Tibial artery (tissue), 4 donors: ENCODE measurements at regions not wholly inside any gene's neighbourhood (a gene's known extent, or its start where the extent isn't known, plus 50 kb on each side); places are given as distances from the start of the nearest gene placed in this dataset.

Experiments
- DNase-seq, 2 donors: peaks; one replicate each; pipeline ENCODE4 v3.0.0-alpha.2; 2019
- H3K27ac ChIP-seq, 2 donors: fragments of 200-600 bp; sonication (generic) in 1 of 2; 1 replicate in 1 of 2; 2 replicates in 1 of 2; pipeline ENCODE4 v1.5.1; 2018 to 2019; ENCODE audit warnings: mild to moderate bottlenecking in 1 of 2
- H3K27me3 ChIP-seq, 2 donors: fragments of 200-600 bp; sonication (generic) in 1 of 2; one replicate each; pipeline versions ENCODE4 v1.5.1 to v1.6.0; 2016 to 2019
- H3K36me3 ChIP-seq, 3 donors: fragments of 200-600 bp; sonication (generic) in 2 of 3; one replicate each; pipeline ENCODE4 v1.5.1; 2016 to 2019; ENCODE audit warnings: mild to moderate bottlenecking in 2 of 3
- H3K4me1 ChIP-seq, 4 donors: fragments of 200-600 bp; sonication (generic) in 2 of 4; 1 replicate in 3 of 4; 2 replicates in 1 of 4; pipeline ENCODE4 v1.5.1; 2016 to 2019
- H3K4me3 ChIP-seq, 2 donors: fragments of 200-600 bp; sonication (generic) in 1 of 2; 1 replicate in 1 of 2; 2 replicates in 1 of 2; pipeline ENCODE4 v1.5.1; 2018 to 2019; ENCODE audit warnings: mild to moderate bottlenecking in 2 of 2
- H3K9me3 ChIP-seq, 3 donors: fragments of 200-600 bp; sonication (generic) in 1 of 3; one replicate each; pipeline ENCODE4 v1.5.1; 2016 to 2019
- CTCF ChIP-seq, 2 experiments: fragments of 200-600 bp in 1 of 2; fragments of 450-650 bp in 1 of 2; IDR thresholded peaks; one replicate each; pipeline ENCODE4 v1.5.1; 2017 to 2019; ENCODE audit warnings: antibody characterized with exemption in 2 of 2, mild to moderate bottlenecking in 1 of 2, moderate library complexity in 1 of 2
- intact Hi-C: fragments of 100-400 bp; cut with DNase I; formaldehyde crosslinking; loops from one replicate; pipeline ENCODE4 v1.15.0; 2023; ENCODE audit warnings: low total_unique reads

- no peaks in the 10 kb centered on the region for H3K27me3 ChIP-seq
- intact Hi-C loops: no loop called here
- H3K9me3 ChIP-seq: peaks cover 0 to 6% (median 0%) of the 10 kb centered on the region in 3 donors
- no peak overlapping the region for H3K27ac ChIP-seq
- no peak overlapping the region for H3K4me3 ChIP-seq
- TF ChIP-seq CTCF (IDR thresholded peaks at IDR 0.05): no peak
- DNase-seq: no peak
- no peaks in the 10 kb centered on the region for H3K4me1 ChIP-seq
- H3K36me3 ChIP-seq: no peaks in the 10 kb centered on the region
These were observed 367.2 kb upstream of the SLITRK1 start for GRCh38 chr13:84249463-84249862.

GRCh38 chr13:84243340-84243739 is 361.1 kb upstream of the SLITRK1 start:
- intact Hi-C loops: no loop called here
- no peak overlapping the region for H3K27ac ChIP-seq
- TF ChIP-seq CTCF (IDR thresholded peaks at IDR 0.05): no peak
- no peak for DNase-seq
- no peaks in the 10 kb centered on the region for H3K4me1 ChIP-seq
- no peaks in the 10 kb centered on the region for H3K36me3 ChIP-seq
- no peaks in the 10 kb centered on the region for H3K9me3 ChIP-seq
- H3K4me3 ChIP-seq: no peak overlapping the region
- no peaks in the 10 kb centered on the region for H3K27me3 ChIP-seq

- no peak for DNase-seq
- Histone ChIP-seq H3K9me3 (no peaks in the 10 kb centered on the region), H3K27me3 (no peaks in the 10 kb centered on the region), H3K4me3 (no peak overlapping the region), H3K27ac (no peak overlapping the region), H3K4me1 (no peaks in the 10 kb centered on the region), H3K36me3 (no peaks in the 10 kb centered on the region)
- intact Hi-C loops: no loop called here
- no peak for TF ChIP-seq CTCF (IDR thresholded peaks at IDR 0.05)
These were observed 356.8 kb upstream of the SLITRK1 start for GRCh38 chr13:84239032-84239431.

GRCh38 chr13:84238381-84238780 is 356.1 kb upstream of the SLITRK1 start:
- Histone ChIP-seq H3K4me1 (no peaks in the 10 kb centered on the region), H3K9me3 (no peaks in the 10 kb centered on the region), H3K36me3 (no peaks in the 10 kb centered on the region), H3K4me3 (no peak overlapping the region), H3K27me3 (no peaks in the 10 kb centered on the region), H3K27ac (no peak overlapping the region)
- no peak for TF ChIP-seq CTCF (IDR thresholded peaks at IDR 0.05)
- intact Hi-C loops: no loop called here
- no peak for DNase-seq

GRCh38 chr13:84237143-84237542 is 354.9 kb upstream of the SLITRK1 start:
- Histone ChIP-seq H3K4me3 (no peak overlapping the region), H3K9me3 (no peaks in the 10 kb centered on the region), H3K4me1 (no peaks in the 10 kb centered on the region), H3K36me3 (no peaks in the 10 kb centered on the region), H3K27me3 (no peaks in the 10 kb centered on the region), H3K27ac (no peak overlapping the region)
- TF ChIP-seq CTCF (IDR thresholded peaks at IDR 0.05): no peak
- DNase-seq: no peak
- intact Hi-C loops: no loop called here

GRCh38 chr13:84234416-84234815 is 352.1 kb upstream of the SLITRK1 start:
- Histone ChIP-seq H3K27me3 (no peaks in the 10 kb centered on the region), H3K9me3 (no peaks in the 10 kb centered on the region), H3K27ac (no peak overlapping the region), H3K4me1 (no peaks in the 10 kb centered on the region), H3K4me3 (no peak overlapping the region), H3K36me3 (no peaks in the 10 kb centered on the region)
- DNase-seq: no peak
- no peak for TF ChIP-seq CTCF (IDR thresholded peaks at IDR 0.05)
- intact Hi-C loops: no loop called here
